Muscle of leg (tissue), 3 donors: ENCODE measurements at regions not wholly inside any gene's neighbourhood (a gene's known extent, or its start where the extent isn't known, plus 50 kb on each side); places are given as distances from the start of the nearest gene placed in this dataset.

Source experiments
- DNase-seq: peaks from one replicate; pipeline ENCODE4 v3.0.0; 2013
- H3K27ac ChIP-seq: one replicate; pipeline ENCODE4 v1.5.1; 2013; ENCODE audit warnings: mild to moderate bottlenecking, low read length, control low read depth
- H3K27me3 ChIP-seq: one replicate; pipeline ENCODE4 v1.6.1; 2013; ENCODE audit warnings: low read length; ENCODE audit not compliant: control insufficient read depth, insufficient read depth
- H3K36me3 ChIP-seq: one replicate; pipeline ENCODE4 v1.6.1; 2013; ENCODE audit warnings: low read length; ENCODE audit not compliant: control insufficient read depth, insufficient read depth
- H3K4me1 ChIP-seq: one replicate; pipeline ENCODE4 v1.6.1; 2013; ENCODE audit warnings: low read length; ENCODE audit not compliant: control insufficient read depth, insufficient read depth
- H3K4me3 ChIP-seq: one replicate; pipeline ENCODE4 v1.5.1; 2013; ENCODE audit warnings: low read length, control low read depth
- H3K9me3 ChIP-seq: replicated peaks from 2 replicates; pipeline ENCODE4 v1.6.1; 2013; ENCODE audit warnings: low read depth, low read length; ENCODE audit not compliant: control insufficient read depth
- WGBS: methylation state at CpG from one replicate; pipeline ENCODE4 v1.1.5; 2013; ENCODE audit warnings: missing lambda C conversion rate; ENCODE audit not compliant: insufficient coverage; 5-methylcytosine and 5-hydroxymethylcytosine counted together

GRCh38 chr10:78898341-78899097, 170.2 kb upstream of the ZMIZ1 start:
- Histone ChIP-seq H3K4me1 (peaks cover 7% of the 10 kb centered on the region), H3K36me3 (no peaks in the 10 kb centered on the region), H3K9me3 (no peaks in the 10 kb centered on the region), H3K27ac (no peak overlapping the region), H3K4me3 (no peak overlapping the region), H3K27me3 (peaks cover 10% of the 10 kb centered on the region)
- 84% methylated on average over 6 of the region's 13 CpGs for WGBS
- DNase-seq, result no peak

DNA sequence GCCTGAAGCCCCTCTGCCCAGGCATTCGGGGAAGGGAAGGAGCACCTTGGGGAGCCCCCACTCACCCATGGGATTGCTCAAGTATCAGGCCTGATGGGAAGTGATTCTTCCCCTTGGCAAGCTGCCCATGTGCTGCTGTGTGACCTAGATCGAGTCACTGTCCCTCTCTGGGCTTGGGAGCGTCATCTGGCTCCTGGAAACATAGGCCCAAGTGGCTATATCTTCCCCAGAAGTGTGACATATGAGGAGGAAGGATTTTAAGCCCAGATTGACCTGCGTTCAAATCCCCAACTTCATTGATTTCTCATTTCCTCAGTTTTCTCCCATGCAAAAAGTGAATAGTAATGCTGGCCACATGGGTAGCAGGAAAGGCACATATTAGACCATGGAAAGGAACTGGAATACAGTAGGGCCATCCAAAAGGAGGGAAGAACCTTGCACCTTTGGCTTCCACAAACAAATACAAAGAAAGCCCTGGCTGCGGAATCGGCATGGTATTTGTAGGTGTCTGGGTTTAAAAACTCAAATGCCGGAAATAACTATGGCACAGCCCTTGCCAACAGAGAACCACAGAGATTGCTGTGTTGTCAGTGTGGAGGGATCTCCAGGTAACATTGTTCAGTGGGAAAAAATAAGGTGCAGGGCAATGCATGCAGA, 169.5 kb upstream of the ZMIZ1 start:
- H3K9me3 ChIP-seq, result no peaks in the 10 kb centered on the region
- WGBS, result 78% methylated on average over 2 of the region's 7 CpGs
- H3K36me3 ChIP-seq, result no peaks in the 10 kb centered on the region
- peaks cover 7% of the 10 kb centered on the region for H3K27me3 ChIP-seq
- H3K4me3 ChIP-seq, result no peak overlapping the region
- H3K27ac ChIP-seq, result no peak overlapping the region
- no peak for DNase-seq
- H3K4me1 ChIP-seq, result peaks cover 7% of the 10 kb centered on the region

- peak; percentile 89 for DNase-seq
- Histone ChIP-seq H3K9me3 (no peaks in the 10 kb centered on the region), H3K4me3 (no peak overlapping the region), H3K27me3 (peaks cover 7% of the 10 kb centered on the region), H3K4me1 (peaks cover 7% of the 10 kb centered on the region), H3K36me3 (no peaks in the 10 kb centered on the region), H3K27ac (no peak overlapping the region)
- WGBS, result 22% methylated on average over 4 of the region's 11 CpGs
These were observed 168.6 kb upstream of the ZMIZ1 start for GRCh38 chr10:78899996-78900714.

- 100% methylated on average over 4 of the region's 5 CpGs for WGBS
- Histone ChIP-seq H3K27ac (no peak overlapping the region), H3K27me3 (peaks cover 2% of the 10 kb centered on the region), H3K9me3 (no peaks in the 10 kb centered on the region), H3K36me3 (no peaks in the 10 kb centered on the region), H3K4me1 (peaks cover 7% of the 10 kb centered on the region), H3K4me3 (no peak overlapping the region)
- no peak for DNase-seq
These were observed 167.9 kb upstream of the ZMIZ1 start for GRCh38 chr10:78900715-78901430.

DNA sequence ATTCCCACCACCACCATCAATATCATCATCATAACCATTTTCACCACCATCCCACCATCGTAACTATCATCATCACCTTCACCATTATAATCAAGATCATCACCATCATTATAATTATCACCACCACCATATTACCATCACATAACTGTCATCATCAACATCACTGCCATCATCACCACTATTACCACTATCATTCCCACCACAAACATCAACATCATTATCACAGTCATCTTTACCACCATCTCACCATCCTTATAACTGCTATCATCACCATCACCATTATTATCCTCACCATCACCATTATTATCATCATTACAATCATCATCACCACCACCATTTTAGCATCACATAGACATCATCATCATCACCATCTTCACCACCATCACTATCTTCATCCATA, 167.1 kb upstream of the ZMIZ1 start:
- Histone ChIP-seq H3K36me3 (no peaks in the 10 kb centered on the region), H3K27ac (no peak overlapping the region), H3K4me3 (no peak overlapping the region), H3K27me3 (peaks cover 2% of the 10 kb centered on the region), H3K4me1 (peaks cover 3% of the 10 kb centered on the region), H3K9me3 (no peaks in the 10 kb centered on the region)
- DNase-seq, result no peak
- WGBS, result 100% methylated on average over 1 of the region's 1 CpG

DNA sequence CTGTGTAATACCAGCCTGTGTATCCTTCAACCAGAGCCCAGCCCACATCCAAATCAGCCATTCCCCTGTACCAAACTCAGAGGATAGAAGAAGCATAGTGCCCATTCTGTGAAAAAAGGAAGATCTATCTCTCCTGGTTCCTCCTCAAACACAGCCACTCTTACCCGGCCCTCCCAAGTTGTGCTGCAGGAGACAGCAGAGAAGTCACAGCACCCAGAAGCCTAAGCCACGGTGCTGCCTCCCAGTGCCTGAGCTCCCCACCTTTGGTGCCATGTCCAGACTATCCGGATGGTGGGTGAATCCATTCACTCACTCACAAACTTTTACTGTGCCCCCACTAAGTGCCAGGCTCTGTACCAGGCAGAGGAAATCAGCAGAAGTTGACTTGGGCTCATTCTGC, 166.0 kb upstream of the ZMIZ1 start:
- Histone ChIP-seq H3K9me3 (no peaks in the 10 kb centered on the region), H3K4me1 (peaks cover 3% of the 10 kb centered on the region), H3K36me3 (no peaks in the 10 kb centered on the region), H3K27ac (no peak overlapping the region), H3K4me3 (no peak overlapping the region), H3K27me3 (peaks cover 5% of the 10 kb centered on the region)
- no peak for DNase-seq
- 96% methylated on average over 3 of the region's 3 CpGs for WGBS

GRCh38 chr10:78903341-78903940, 165.3 kb upstream of the ZMIZ1 start:
- no peak for DNase-seq
- Histone ChIP-seq H3K36me3 (no peaks in the 10 kb centered on the region), H3K27me3 (peaks cover 5% of the 10 kb centered on the region), H3K9me3 (no peaks in the 10 kb centered on the region), H3K4me1 (peaks cover 3% of the 10 kb centered on the region), H3K27ac (no peak overlapping the region), H3K4me3 (no peak overlapping the region)
- WGBS, result no CpG with 5 or more reads among the region's 4 CpGs

GRCh38 chr10:78904196-78904595, 164.6 kb upstream of the ZMIZ1 start:
- Histone ChIP-seq H3K36me3 (no peaks in the 10 kb centered on the region), H3K27me3 (peaks cover 5% of the 10 kb centered on the region), H3K9me3 (no peaks in the 10 kb centered on the region), H3K4me1 (peaks cover 3% of the 10 kb centered on the region), H3K27ac (no peak overlapping the region), H3K4me3 (no peak overlapping the region)
- WGBS, result 93% methylated on average over 5 of the region's 5 CpGs
- no peak for DNase-seq

DNA sequence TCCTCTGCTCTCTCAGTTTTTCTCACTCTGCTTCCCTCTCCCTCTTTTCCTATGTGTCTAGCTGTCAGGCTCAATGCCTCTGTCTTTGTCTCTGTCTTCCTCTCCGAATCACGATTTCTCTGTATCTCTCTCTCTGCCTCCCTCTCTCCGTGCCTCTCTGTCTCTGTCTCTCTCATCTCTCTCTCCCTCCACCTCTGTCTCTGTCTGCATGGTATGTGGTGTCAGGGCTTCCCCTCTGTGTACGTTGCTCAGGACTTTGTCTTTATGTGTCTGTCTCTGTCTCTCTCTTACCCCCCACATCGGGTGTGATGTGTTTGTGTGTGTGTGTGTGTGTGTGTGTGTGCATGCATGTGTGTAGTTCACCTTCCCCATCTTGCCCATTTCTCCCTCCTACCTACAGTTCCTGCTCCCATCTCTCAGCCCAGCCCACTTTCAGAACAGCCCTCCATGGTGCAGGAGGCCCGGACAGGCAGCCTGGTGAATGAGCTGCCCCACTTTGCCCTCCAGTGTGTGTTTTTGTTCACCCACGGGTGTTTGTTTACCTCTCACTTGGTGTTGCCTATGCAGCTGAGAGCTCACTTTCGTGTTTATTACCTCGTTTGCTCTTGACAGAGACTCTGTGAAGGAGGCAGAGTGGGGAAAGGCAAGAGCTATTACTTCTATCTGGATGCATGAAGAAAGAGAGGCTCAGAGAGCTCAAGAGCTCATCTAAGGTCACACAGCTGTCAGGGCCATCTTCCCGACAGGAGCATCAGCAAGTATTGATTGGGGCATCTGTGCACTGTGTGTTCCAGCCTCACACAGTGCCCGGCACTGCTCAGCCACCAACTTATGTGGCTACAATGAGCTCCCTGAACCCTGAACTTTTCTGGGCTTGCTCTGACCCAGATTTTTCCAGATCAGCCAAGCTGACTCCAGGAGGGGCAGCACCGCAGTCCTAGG, 163.5 kb upstream of the ZMIZ1 start:
- WGBS, result 67% methylated on average over 6 of the region's 12 CpGs
- Histone ChIP-seq H3K27ac (no peak overlapping the region), H3K4me3 (no peak overlapping the region), H3K27me3 (peaks cover 9% of the 10 kb centered on the region), H3K4me1 (no peaks in the 10 kb centered on the region), H3K36me3 (no peaks in the 10 kb centered on the region), H3K9me3 (no peaks in the 10 kb centered on the region)
- no peak for DNase-seq
